SK-N-MC (cell line): ENCODE measurements at regions not wholly inside any gene's neighbourhood (a gene's known extent, or its start where the extent isn't known, plus 50 kb on each side); places are given as distances from the start of the nearest gene placed in this dataset.

Experiments
- DNase-seq: peaks from one replicate; pipeline ENCODE4 v3.0.0-alpha.2; 2011; ENCODE audit warnings: low read depth, low spot score
- H3K27ac ChIP-seq: fragments of 200-600 bp; sonication (generic); 2 replicates; pipeline ENCODE4 v1.5.1; 2016; ENCODE audit warnings: mixed run types
- H3K36me3 ChIP-seq: fragments of 200-600 bp; sonication (generic); 2 replicates; pipeline ENCODE4 v1.6.1; 2017; ENCODE audit warnings: antibody characterized with exemption, low read length, mixed read lengths; ENCODE audit not compliant: insufficient read depth
- H3K4me3 ChIP-seq: fragments of 200-600 bp; sonication (generic); 2 replicates; pipeline ENCODE4 v1.5.1; 2016
- H3K9ac ChIP-seq: fragments of 200-600 bp; sonication (generic); 2 replicates; pipeline ENCODE4 v1.8.0; 2017; ENCODE audit warnings: mixed run types, mixed read lengths; ENCODE audit not compliant: insufficient read length
- H3K9me3 ChIP-seq: fragments of 200-600 bp; sonication (generic); 2 replicates; pipeline ENCODE4 v1.6.1; 2017; ENCODE audit warnings: low read depth, mild to moderate bottlenecking, antibody characterized with exemption, low read length, moderate library complexity, mixed read lengths
- EZH2 ChIP-seq: fragments of 200-600 bp; sonication (generic); IDR thresholded peaks from one replicate; pipeline ENCODE4 v1.6.1; 2017; ENCODE audit warnings: antibody characterized with exemption
- FOXP2 ChIP-seq: optimal IDR thresholded peaks from 2 replicates; pipeline ENCODE3; 2011; ENCODE audit warnings: mild to moderate bottlenecking, moderate library complexity; ENCODE audit not compliant: insufficient read depth; ENCODE audit errors: extremely low read length, control extremely low read depth
- POLR2AphosphoS5 ChIP-seq: IDR thresholded peaks from 2 replicates; pipeline ENCODE4 v1.6.1; 2012; ENCODE audit warnings: mild to moderate bottlenecking, low read depth, low read length, borderline replicate concordance

DNA sequence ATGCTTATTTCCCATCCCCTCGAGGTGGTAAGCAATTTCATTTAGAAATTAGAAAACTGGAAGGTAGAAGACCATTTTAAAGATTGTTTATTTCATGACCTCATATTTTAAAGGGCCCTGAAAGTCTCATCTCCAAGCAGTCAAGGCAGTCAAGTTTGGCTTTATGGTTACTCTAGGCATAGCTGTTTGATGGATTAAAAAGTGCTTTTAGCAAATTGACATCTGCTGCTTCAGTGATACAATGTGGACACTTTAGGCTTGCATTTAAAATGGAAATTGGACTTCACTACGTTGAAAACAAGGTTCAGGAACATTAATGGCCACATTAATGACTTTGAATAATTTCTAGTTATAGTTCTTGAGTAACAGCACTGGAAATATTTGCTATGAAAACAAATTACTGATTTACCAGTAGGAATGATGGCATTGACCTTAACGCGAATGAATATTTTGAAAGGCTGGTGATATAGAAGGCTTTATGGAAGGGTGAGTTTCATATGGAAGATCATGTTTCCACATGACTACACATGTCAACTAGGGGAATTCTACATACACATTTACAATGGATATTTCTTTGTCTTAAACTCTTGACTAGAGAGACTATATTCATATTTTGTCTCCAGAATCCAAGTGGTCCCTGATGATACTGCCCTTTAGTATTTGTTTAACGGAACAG lies 873.5 kb downstream of the JRKL start:
- no peak for DNase-seq
- no peaks in the 10 kb centered on the region for H3K36me3 ChIP-seq
- no peak overlapping the region for H3K4me3 ChIP-seq
- no peak overlapping the region for H3K9ac ChIP-seq
- no peak overlapping the region for H3K27ac ChIP-seq
- TF ChIP-seq EZH2 = no peak
- no peak for TF ChIP-seq POLR2AphosphoS5
- TF ChIP-seq FOXP2 = no peak
- H3K9me3 ChIP-seq = no peaks in the 10 kb centered on the region

DNA sequence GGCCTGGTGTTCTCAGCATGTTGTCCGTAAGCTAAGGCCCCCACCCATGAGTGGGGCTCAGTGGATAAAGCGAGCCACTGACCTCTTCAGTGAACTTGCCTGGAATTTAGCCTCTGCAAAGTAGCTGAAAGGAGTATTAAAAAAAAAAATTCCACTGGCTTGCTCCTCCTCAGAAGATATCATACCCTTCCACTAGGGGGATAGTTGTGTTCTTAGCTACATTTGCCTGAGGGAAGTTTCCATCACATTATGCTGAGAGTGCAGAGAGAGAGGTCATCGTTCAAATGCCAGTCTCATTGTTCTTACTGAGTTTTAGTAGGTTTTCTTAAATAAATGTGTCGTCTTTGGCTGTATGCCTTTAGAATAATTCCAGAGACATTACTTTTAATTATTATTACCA lies 879.7 kb downstream of the JRKL start:
- DNase-seq = no peak
- Histone ChIP-seq H3K27ac (no peak overlapping the region), H3K9me3 (no peaks in the 10 kb centered on the region), H3K36me3 (no peaks in the 10 kb centered on the region), H3K9ac (no peak overlapping the region), H3K4me3 (no peak overlapping the region)
- no peak for TF ChIP-seq POLR2AphosphoS5
- TF ChIP-seq FOXP2 = no peak
- TF ChIP-seq EZH2 = no peak

DNA sequence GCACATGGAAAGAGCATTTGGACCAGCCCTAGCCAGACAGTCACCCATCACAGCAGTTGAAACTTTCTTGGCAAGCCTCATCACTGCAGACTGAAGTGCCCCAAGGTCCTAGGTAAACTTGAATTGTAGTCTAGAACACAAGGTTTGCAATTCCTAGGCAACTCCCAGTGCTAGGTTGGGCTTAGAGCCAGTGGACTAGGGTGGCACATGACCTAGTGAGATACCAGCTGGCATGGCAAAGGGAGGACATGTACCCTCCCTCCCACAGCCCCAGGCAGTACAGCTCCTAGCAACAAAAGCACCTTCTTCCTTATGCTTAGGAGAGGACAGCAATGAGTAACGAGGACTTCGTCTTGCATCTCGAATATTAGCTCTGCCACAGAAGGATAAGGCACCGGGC lies 889.5 kb downstream of the JRKL start:
- DNase-seq = no peak
- Histone ChIP-seq H3K36me3 (no peaks in the 10 kb centered on the region), H3K9ac (no peak overlapping the region), H3K9me3 (no peaks in the 10 kb centered on the region), H3K4me3 (no peak overlapping the region), H3K27ac (no peak overlapping the region)
- TF ChIP-seq FOXP2 (no peak), POLR2AphosphoS5 (no peak), EZH2 (no peak)

DNA sequence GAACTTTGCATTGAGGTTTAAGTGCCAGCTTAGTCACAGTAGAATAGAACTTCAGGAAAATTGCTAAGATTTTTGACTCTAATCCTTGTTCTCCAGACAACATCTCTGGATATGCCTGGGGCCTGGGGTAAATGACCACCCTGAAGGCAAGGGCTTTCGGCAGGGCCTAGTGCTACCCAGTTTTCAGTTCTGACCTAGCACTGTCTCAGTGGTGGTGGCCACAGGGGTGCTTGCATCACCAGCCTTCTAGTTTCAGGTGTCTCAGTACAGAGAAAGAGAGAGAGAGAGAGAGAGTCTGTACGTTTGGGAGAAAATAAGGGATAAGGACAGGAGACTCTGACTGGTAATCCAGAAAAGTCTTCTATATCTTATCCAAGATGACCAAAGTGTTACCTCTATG lies 890.5 kb downstream of the JRKL start:
- no peak for DNase-seq
- Histone ChIP-seq H3K4me3 (no peak overlapping the region), H3K9ac (no peak overlapping the region), H3K36me3 (no peaks in the 10 kb centered on the region), H3K9me3 (no peaks in the 10 kb centered on the region), H3K27ac (no peak overlapping the region)
- no peak for TF ChIP-seq POLR2AphosphoS5
- no peak for TF ChIP-seq EZH2
- TF ChIP-seq FOXP2 = no peak

DNA sequence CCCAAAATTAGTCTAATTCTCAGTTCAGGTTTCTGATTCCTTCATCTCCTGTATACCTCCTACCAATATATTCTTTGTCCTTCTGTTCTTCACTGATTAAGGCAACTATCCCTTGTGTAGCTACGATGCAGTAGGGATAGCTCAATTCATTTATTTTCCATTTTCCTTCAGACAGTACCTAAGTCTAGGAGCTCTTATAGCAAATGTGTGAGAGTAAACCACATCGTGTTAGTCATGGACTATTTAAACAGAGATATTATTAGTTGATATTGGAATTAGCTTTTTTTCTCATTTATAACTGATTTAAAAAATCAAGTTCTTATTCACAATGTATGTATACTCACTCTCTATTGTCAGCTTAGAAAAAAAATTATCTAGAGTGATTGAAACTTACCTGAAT lies 900.0 kb downstream of the JRKL start:
- no peak overlapping the region for H3K4me3 ChIP-seq
- DNase-seq = no peak

DNA sequence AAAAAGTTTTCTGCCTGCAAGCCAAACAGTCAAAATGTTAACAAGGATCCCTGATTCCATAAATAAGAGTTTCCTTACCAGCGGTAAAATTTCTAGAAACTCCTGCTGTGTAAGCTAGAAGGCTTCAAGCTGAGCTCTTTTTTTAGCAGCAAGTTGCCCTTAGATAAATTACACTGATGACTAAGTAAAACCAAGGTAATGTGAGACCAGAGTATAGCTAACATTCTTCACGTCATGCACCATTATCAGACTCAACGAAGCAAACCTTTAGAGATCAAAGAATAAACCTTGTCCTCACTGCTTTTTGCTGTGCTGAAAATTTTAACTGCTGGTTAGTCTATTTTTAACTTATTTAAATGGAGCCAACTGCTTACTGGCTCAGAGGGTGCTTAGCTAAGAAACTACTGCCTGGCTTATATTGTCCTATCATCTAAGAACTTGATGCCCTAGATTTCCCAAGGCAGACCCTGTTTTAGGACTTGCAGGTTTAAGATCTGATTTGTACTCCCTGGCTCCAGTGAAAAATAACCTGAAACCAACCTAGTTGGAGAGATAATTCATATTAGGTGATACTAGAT lies 900.7 kb downstream of the JRKL start:
- Histone ChIP-seq H3K9me3 (no peaks in the 10 kb centered on the region), H3K9ac (no peak overlapping the region), H3K36me3 (no peaks in the 10 kb centered on the region), H3K27ac (no peak overlapping the region), H3K4me3 (no peak overlapping the region)
- no peak for DNase-seq
- TF ChIP-seq EZH2 (no peak), POLR2AphosphoS5 (no peak), FOXP2 (no peak)

More for the DNA sequence above, 900.0 kb downstream of the JRKL start:
- Histone ChIP-seq H3K9ac (no peak overlapping the region), H3K36me3 (no peaks in the 10 kb centered on the region), H3K27ac (no peak overlapping the region), H3K9me3 (no peaks in the 10 kb centered on the region)
- TF ChIP-seq FOXP2 = no peak
- TF ChIP-seq POLR2AphosphoS5 = no peak
- no peak for TF ChIP-seq EZH2

DNA sequence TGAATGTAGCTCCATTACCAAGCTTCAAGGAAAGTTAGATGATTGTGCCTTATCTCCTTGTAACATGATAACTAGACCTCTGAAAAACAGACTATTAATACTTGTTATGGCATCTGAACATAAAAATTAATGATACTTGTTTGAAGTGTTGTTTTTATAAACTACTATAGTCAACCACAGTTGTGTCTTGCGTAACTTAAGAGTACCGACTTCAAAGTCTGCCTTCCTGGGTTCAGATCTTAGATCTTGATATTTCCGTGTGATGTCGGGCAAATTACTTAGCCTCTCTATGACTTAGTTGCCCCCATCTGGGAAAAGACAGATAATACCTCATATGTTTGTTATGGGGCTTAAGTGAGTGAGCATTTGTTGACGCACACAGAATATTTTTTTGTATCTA lies 906.5 kb downstream of the JRKL start:
- TF ChIP-seq EZH2 (no peak), FOXP2 (no peak), POLR2AphosphoS5 (no peak)
- no peak for DNase-seq
- Histone ChIP-seq H3K4me3 (no peak overlapping the region), H3K9ac (no peak overlapping the region), H3K36me3 (no peaks in the 10 kb centered on the region), H3K9me3 (no peaks in the 10 kb centered on the region), H3K27ac (no peak overlapping the region)

DNA sequence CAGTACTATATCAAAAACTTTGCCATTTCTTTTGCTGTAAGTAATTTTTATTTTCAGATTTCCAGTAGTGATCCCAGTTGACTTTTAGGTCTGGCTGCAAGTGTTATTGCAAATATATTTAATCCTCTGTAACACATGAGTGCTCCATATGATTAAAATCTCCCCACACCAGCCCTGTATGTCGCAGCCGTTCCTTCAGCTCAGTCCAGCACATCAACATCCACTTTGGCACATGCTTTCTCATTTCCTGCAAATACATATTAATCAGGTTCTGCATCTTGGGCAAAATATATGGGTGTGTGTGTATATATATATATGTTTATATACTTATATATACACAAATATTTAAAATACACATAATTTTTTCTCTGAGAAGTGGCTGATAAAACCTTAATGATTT lies 919.5 kb downstream of the JRKL start:
- TF ChIP-seq POLR2AphosphoS5 = no peak
- no peak for TF ChIP-seq FOXP2
- TF ChIP-seq EZH2 = no peak
- H3K9ac ChIP-seq = no peak overlapping the region
- H3K27ac ChIP-seq = no peak overlapping the region
- no peak for DNase-seq
- H3K9me3 ChIP-seq = no peaks in the 10 kb centered on the region
- no peaks in the 10 kb centered on the region for H3K36me3 ChIP-seq
- no peak overlapping the region for H3K4me3 ChIP-seq

DNA sequence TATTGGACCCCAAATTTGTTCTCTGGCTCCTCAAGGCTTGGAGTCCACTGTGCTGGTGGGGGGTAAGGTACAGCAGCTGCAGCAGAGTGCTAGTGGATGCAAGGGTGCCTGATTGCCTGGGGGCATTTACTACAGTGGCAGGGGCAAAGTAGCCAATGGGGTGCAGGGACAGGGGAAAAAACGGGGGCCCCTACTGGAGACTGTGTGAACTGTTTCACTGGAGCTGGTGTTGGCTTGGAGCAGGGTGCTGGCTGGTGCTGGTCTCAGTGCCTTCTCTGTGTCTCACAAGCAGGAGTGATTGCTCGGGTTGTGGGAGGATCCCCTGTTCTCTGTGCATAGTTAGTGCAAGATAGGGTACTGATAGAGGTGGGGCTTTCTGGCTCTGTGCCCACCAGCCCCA lies 935.9 kb downstream of the JRKL start:
- TF ChIP-seq POLR2AphosphoS5 = no peak
- TF ChIP-seq EZH2 = no peak
- no peak for TF ChIP-seq FOXP2
- H3K4me3 ChIP-seq = no peak overlapping the region
- H3K27ac ChIP-seq = no peak overlapping the region
- no peaks in the 10 kb centered on the region for H3K36me3 ChIP-seq
- no peak for DNase-seq
- H3K9me3 ChIP-seq = no peaks in the 10 kb centered on the region
- no peak overlapping the region for H3K9ac ChIP-seq
